Caco-2 (cell line): ENCODE measurements at regions not wholly inside any gene's neighbourhood (a gene's known extent, or its start where the extent isn't known, plus 50 kb on each side); places are given as distances from the start of the nearest gene placed in this dataset.

Experiments used
- BruUV-seq: library from RNA; stranded (reverse); fragments of 400-500 nt; replicated peaks from 2 replicates; lab custom pipeline; 2021; lab: Mats Ljungman, UMichigan
- CTCF ChIA-PET: fragments of 300-600 bp; sonication (Branson Sonifier 250); formaldehyde crosslinking; loops from one replicate; lab custom pipeline; 2022; ENCODE audit warnings: antibody characterized with exemption; lab: Charles Lee
- POLR2A ChIA-PET: fragments of 300-600 bp; sonication (Branson Sonifier 250); formaldehyde crosslinking; loops from one replicate; lab custom pipeline; 2022; ENCODE audit warnings: antibody characterized with exemption; lab: Charles Lee
- DNase-seq, 2 experiments: peaks; one replicate each; pipeline versions ENCODE4 v3.0.0 to v3.0.0-alpha.2; 2020 to 2022
- H3K27me3 ChIP-seq: replicated peaks from 2 replicates; pipeline ENCODE4 v1.6.0; 2011; ENCODE audit warnings: low read length; ENCODE audit not compliant: control insufficient read depth, insufficient read depth
- H3K36me3 ChIP-seq: 2 replicates; pipeline ENCODE4 v1.5.1; 2011; ENCODE audit warnings: low read length; ENCODE audit not compliant: control insufficient read depth, insufficient read depth
- H3K4me1 ChIP-seq: fragments of 250-450 bp; sonication (Bioruptor Pico); 2 replicates; pipeline ENCODE4 v1.5.1; 2020; ENCODE audit warnings: mild to moderate bottlenecking
- H3K4me3 ChIP-seq: 2 replicates; pipeline ENCODE4 v1.5.1; 2011; ENCODE audit warnings: low read depth, mild to moderate bottlenecking, control low read depth, low read length
- H3K9me3 ChIP-seq: fragments of 250-450 bp; sonication (Bioruptor Pico); 2 replicates; pipeline ENCODE4 v1.5.1; 2020; ENCODE audit warnings: mild to moderate bottlenecking, moderate library complexity
- H3K27ac Mint-ChIP-seq: one replicate; pipeline ENCODE4 v1.8.0; 2022; ENCODE audit warnings: mixed read lengths; ENCODE audit not compliant: unreplicated experiment
- H3K27me3 Mint-ChIP-seq: one replicate; pipeline ENCODE4 v1.8.0; 2022; ENCODE audit warnings: mixed read lengths; ENCODE audit not compliant: insufficient read depth, unreplicated experiment
- H3K36me3 Mint-ChIP-seq: one replicate; pipeline ENCODE4 v1.8.0; 2022; ENCODE audit warnings: mild to moderate bottlenecking, mixed read lengths; ENCODE audit not compliant: insufficient read depth, unreplicated experiment
- H3K4me1 Mint-ChIP-seq: one replicate; pipeline ENCODE4 v1.8.0; 2022; ENCODE audit warnings: low read depth, mixed read lengths; ENCODE audit not compliant: unreplicated experiment
- H3K4me3 Mint-ChIP-seq: one replicate; pipeline ENCODE4 v1.8.0; 2022; ENCODE audit warnings: mild to moderate bottlenecking, moderate library complexity, mixed read lengths; ENCODE audit not compliant: unreplicated experiment
- H3K9me3 Mint-ChIP-seq: one replicate; pipeline ENCODE4 v1.8.0; 2022; ENCODE audit warnings: mixed read lengths; ENCODE audit not compliant: unreplicated experiment
- CTCF ChIP-seq, 2 experiments: fragments of 200-600 bp in 1 of 2; IDR thresholded peaks; 1 replicate in 1 of 2; 2 replicates in 1 of 2; pipeline versions ENCODE4 v1.5.1 to v1.8.0; 2011 to 2022; ENCODE audit warnings: antibody characterized with exemption in 1 of 2, control low read depth in 1 of 2, inconsistent platforms in 1 of 2, low read depth in 1 of 2, low read length in 1 of 2, mild to moderate bottlenecking in 1 of 2, moderate library complexity in 1 of 2; ENCODE audit not compliant: insufficient read depth in 1 of 2, severe bottlenecking in 1 of 2, unreplicated experiment in 1 of 2
- intact Hi-C: fragments of 100-400 bp; cut with micrococcal nuclease; formaldehyde crosslinking; loops from one replicate; pipeline ENCODE4 v1.10.0; 2022; ENCODE audit not compliant: unreplicated experiment

- Histone ChIP-seq H3K9me3 (no peaks in the 10 kb centered on the region), H3K36me3 (no peaks in the 10 kb centered on the region), H3K4me3 (no peak overlapping the region), H3K27me3 (no peaks in the 10 kb centered on the region), H3K4me1 (no peaks in the 10 kb centered on the region)
- no peaks in the 10 kb centered on the region for H3K4me1 Mint-ChIP-seq
- no peak for DNase-seq
- H3K4me3 Mint-ChIP-seq = no peak overlapping the region
- ChIA-PET POLR2A (no interaction called here), CTCF (no interaction called here)
- no peaks in the 10 kb centered on the region for H3K36me3 Mint-ChIP-seq
- intact Hi-C loops = no loop called here
- no peaks in the 10 kb centered on the region for H3K27me3 Mint-ChIP-seq
- no TSS peak for BruUV-seq
- TF ChIP-seq CTCF (IDR thresholded peaks at IDR 0.05; ENCODE audit: insufficient read depth in 1 of 2, low read depth in 1 of 2, low read length in 1 of 2, severe bottlenecking in 1 of 2, unreplicated experiment in 1 of 2) = no peak
- H3K9me3 Mint-ChIP-seq = no peaks in the 10 kb centered on the region
- H3K27ac Mint-ChIP-seq = no peak overlapping the region
Observed at GRCh38 chr4:137076908-137077307, 455.4 kb downstream of the PCDH18 start.

- H3K9me3 Mint-ChIP-seq = no peaks in the 10 kb centered on the region
Observed at GRCh38 chr4:137075586-137075985, 456.7 kb downstream of the PCDH18 start.

GRCh38 chr4:137070614-137071013 is 461.7 kb downstream of the PCDH18 start:
- Histone ChIP-seq H3K4me1 (no peaks in the 10 kb centered on the region), H3K27me3 (no peaks in the 10 kb centered on the region), H3K36me3 (no peaks in the 10 kb centered on the region), H3K9me3 (no peaks in the 10 kb centered on the region), H3K4me3 (no peak overlapping the region)
- no peak for DNase-seq
- no peaks in the 10 kb centered on the region for H3K27me3 Mint-ChIP-seq
- intact Hi-C loops = no loop called here
- CTCF ChIA-PET = no interaction called here
- POLR2A ChIA-PET = no interaction called here
- no peaks in the 10 kb centered on the region for H3K9me3 Mint-ChIP-seq
- H3K4me3 Mint-ChIP-seq = no peak overlapping the region
- no peak overlapping the region for H3K27ac Mint-ChIP-seq
- TF ChIP-seq CTCF (IDR thresholded peaks at IDR 0.05; ENCODE audit: insufficient read depth in 1 of 2, low read depth in 1 of 2, low read length in 1 of 2, severe bottlenecking in 1 of 2, unreplicated experiment in 1 of 2) = no peak
- BruUV-seq = no TSS peak
- no peaks in the 10 kb centered on the region for H3K36me3 Mint-ChIP-seq
- no peaks in the 10 kb centered on the region for H3K4me1 Mint-ChIP-seq

More at GRCh38 chr4:137075586-137075985, 456.7 kb downstream of the PCDH18 start:
- Mint-ChIP-seq H3K4me1 (no peaks in the 10 kb centered on the region), H3K4me3 (no peak overlapping the region), H3K27ac (no peak overlapping the region), H3K27me3 (no peaks in the 10 kb centered on the region), H3K36me3 (no peaks in the 10 kb centered on the region)
- ChIA-PET POLR2A (no interaction called here), CTCF (no interaction called here)
- no peaks in the 10 kb centered on the region for H3K36me3 ChIP-seq
- no peaks in the 10 kb centered on the region for H3K4me1 ChIP-seq
- H3K4me3 ChIP-seq = no peak overlapping the region
- TF ChIP-seq CTCF (IDR thresholded peaks at IDR 0.05; ENCODE audit: insufficient read depth in 1 of 2, low read depth in 1 of 2, low read length in 1 of 2, severe bottlenecking in 1 of 2, unreplicated experiment in 1 of 2) = no peak
- no peaks in the 10 kb centered on the region for H3K27me3 ChIP-seq
- BruUV-seq = no TSS peak
- no peaks in the 10 kb centered on the region for H3K9me3 ChIP-seq
- no peak for DNase-seq
- intact Hi-C loops = no loop called here
